Spleen (tissue), 11 donors: ENCODE measurements at regions not wholly inside any gene's neighbourhood (a gene's known extent, or its start where the extent isn't known, plus 50 kb on each side); places are given as distances from the start of the nearest gene placed in this dataset.
A peak's percentile ranks its signal among the peaks of the same experiment; 100 is the strongest.

ENCODE experiments used
- DNase-seq: peaks from one replicate; pipeline ENCODE4 v3.0.0-alpha.2; 2020
- H3K27ac ChIP-seq, 8 donors: fragments of 200-600 bp; sonication (generic) in 7 of 8; 1 replicate in 4 of 8; 2 replicates in 4 of 8; pipeline versions ENCODE4 v1.5.0 to v1.8.0; 2016 to 2021; ENCODE audit warnings: inconsistent platforms in 4 of 8, mild to moderate bottlenecking in 4 of 8, moderate library complexity in 1 of 8
- H3K27me3 ChIP-seq, 7 donors: fragments of 200-600 bp; sonication (generic) in 6 of 7; replicated peaks in 1 of 7; 1 replicate in 4 of 7; 2 replicates in 3 of 7; pipeline versions ENCODE4 v1.5.0 to v1.8.0; 2016 to 2021; ENCODE audit warnings: inconsistent platforms in 3 of 7, mild to moderate bottlenecking in 1 of 7
- H3K36me3 ChIP-seq, 6 donors: fragments of 200-600 bp; sonication (generic) in 5 of 6; 1 replicate in 4 of 6; 2 replicates in 2 of 6; pipeline versions ENCODE4 v1.5.0 to v1.8.0; 2016 to 2021; ENCODE audit warnings: inconsistent platforms in 2 of 6
- H3K4me1 ChIP-seq, 6 donors: fragments of 200-600 bp; sonication (generic) in 5 of 6; 1 replicate in 3 of 6; 2 replicates in 3 of 6; pipeline versions ENCODE4 v1.5.0 to v1.8.0; 2016 to 2021; ENCODE audit warnings: inconsistent platforms in 3 of 6
- H3K4me3 ChIP-seq, 8 donors: fragments of 200-600 bp; sonication (generic) in 7 of 8; 1 replicate in 4 of 8; 2 replicates in 4 of 8; pipeline versions ENCODE4 v1.5.0 to v1.8.0; 2016 to 2021; ENCODE audit warnings: inconsistent platforms in 4 of 8, mild to moderate bottlenecking in 4 of 8, moderate library complexity in 2 of 8
- H3K9me3 ChIP-seq, 8 donors: fragments of 200-600 bp; sonication (generic) in 7 of 8; 1 replicate in 4 of 8; 2 replicates in 4 of 8; pipeline versions ENCODE4 v1.5.0 to v1.8.0; 2016 to 2021; ENCODE audit warnings: inconsistent platforms in 4 of 8
- POLR2A ChIP-seq, 3 donors: fragments of 450-650 bp; IDR thresholded peaks; one replicate each; pipeline ENCODE4 v1.5.1; 2017; ENCODE audit warnings: antibody characterized with exemption in 3 of 3, mild to moderate bottlenecking in 1 of 3
- POLR2AphosphoS5 ChIP-seq, 3 donors: sonication (generic); formaldehyde crosslinking; IDR thresholded peaks; one replicate each; pipeline ENCODE4 v1.5.1; 2017; ENCODE audit warnings: antibody characterized with exemption in 3 of 3
- WGBS, 5 donors: extraction: QIAGEN DNeasy Blood & Tissue Kit in 3 of 5; methylation state at CpG; one replicate each; pipeline versions ENCODE4 v1.1.5 to v1.1.7; 2013 to 2018; 5-methylcytosine and 5-hydroxymethylcytosine counted together
- intact Hi-C: fragments of 100-400 bp; cut with DNase I; formaldehyde crosslinking; loops from one replicate; pipeline ENCODE4 v1.15.0; 2023; ENCODE audit warnings: low total_unique reads
- TF ChIP-seq, protein P1 (sequence below), 11 experiments: fragments of 200-600 bp in 7 of 11; fragments of 450-650 bp in 4 of 11; sonication (generic) in 4 of 11; IDR thresholded peaks in 8 of 11; conservative IDR thresholded peaks in 3 of 11; 1 replicate in 7 of 11; 2 replicates in 4 of 11; pipeline versions ENCODE4 v1.4.0 to v1.8.0; 2016 to 2021; ENCODE audit warnings: antibody characterized with exemption in 11 of 11, inconsistent platforms in 4 of 11, mild to moderate bottlenecking in 1 of 11
- donor health status: healthy with polysubstance abuse.
- donor health status: DM: no; HTN: no; CAD: no; lungs with moderate emphysema.
- donor health status: DM: no; HTN: no; CAD: no.
- donor health status: Bipolar disorder and iron deficiency.
- donor health status: healthy.
- donor health status: DM: no; HTN: no; CAD: no.
- donor health status: DM: yes; HTN: yes; CAD: no.

DNA sequence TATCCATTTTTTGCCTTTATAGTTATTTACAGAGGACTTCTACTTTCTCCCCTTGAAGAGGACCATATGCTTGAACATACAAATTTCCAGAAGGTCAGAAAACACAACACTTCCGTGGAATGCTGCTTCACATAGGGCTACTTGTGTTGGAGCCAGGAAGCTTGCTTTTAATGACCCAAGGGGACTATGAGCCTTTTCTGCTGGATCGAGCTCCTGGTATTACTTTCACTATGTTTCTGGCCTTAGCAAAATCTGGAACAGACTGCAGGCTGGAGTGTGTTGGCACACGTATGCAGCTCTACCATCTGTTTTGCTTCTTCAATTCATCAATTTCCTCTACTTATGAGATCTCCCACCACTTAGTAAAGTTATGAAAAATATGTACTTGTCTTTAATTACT lies 69.3 kb upstream of the CBLB start:
- H3K4me3 ChIP-seq, result peak overlapping the region in 1 of 8 donors; percentile 21
- peak overlapping the region in 5 of 8 donors; percentile 2 to 54 (median 23) for H3K27ac ChIP-seq
- 35 to 63% (median 47%) methylated on average over 3 of the region's 3 CpGs for WGBS, 5 donors
- H3K4me1 ChIP-seq, result peaks cover 0 to 18% (median 11%) of the 10 kb centered on the region in 6 donors
- TF ChIP-seq, protein P1, sequence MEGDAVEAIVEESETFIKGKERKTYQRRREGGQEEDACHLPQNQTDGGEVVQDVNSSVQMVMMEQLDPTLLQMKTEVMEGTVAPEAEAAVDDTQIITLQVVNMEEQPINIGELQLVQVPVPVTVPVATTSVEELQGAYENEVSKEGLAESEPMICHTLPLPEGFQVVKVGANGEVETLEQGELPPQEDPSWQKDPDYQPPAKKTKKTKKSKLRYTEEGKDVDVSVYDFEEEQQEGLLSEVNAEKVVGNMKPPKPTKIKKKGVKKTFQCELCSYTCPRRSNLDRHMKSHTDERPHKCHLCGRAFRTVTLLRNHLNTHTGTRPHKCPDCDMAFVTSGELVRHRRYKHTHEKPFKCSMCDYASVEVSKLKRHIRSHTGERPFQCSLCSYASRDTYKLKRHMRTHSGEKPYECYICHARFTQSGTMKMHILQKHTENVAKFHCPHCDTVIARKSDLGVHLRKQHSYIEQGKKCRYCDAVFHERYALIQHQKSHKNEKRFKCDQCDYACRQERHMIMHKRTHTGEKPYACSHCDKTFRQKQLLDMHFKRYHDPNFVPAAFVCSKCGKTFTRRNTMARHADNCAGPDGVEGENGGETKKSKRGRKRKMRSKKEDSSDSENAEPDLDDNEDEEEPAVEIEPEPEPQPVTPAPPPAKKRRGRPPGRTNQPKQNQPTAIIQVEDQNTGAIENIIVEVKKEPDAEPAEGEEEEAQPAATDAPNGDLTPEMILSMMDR (IDR thresholded peaks at IDR 0.05 in 8 of 11, conservative IDR thresholded peaks at IDR 0.05 in 3 of 11), result no peak
- no peak for TF ChIP-seq POLR2A (IDR thresholded peaks at IDR 0.05)
- TF ChIP-seq POLR2AphosphoS5 (IDR thresholded peaks at IDR 0.05), result no peak
- no peaks in the 10 kb centered on the region for H3K9me3 ChIP-seq
- H3K27me3 ChIP-seq, result no peaks in the 10 kb centered on the region
- intact Hi-C loops, result no loop called here
- no peaks in the 10 kb centered on the region for H3K36me3 ChIP-seq
- no peak for DNase-seq

DNA sequence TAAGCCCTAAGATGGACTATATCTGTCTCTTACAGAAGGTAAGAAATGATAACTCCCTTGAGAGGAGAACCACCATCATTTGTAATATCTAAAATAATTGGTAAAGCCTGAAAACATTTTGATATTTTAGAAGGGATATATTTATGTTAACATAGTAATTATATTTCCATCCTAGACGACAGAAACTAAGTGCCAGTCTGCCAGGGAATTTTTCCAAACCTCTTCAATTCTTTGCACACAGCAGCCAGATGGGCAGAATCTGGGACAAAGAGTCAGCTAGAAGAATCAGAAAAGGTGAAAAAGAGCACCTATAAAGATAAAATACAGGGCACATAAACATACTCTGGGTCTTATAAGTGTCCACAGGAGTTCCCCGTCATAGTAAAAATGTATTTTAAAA lies 70.0 kb upstream of the CBLB start:
- Histone ChIP-seq H3K9me3 (no peaks in the 10 kb centered on the region), H3K4me3 (no peak overlapping the region), H3K36me3 (no peaks in the 10 kb centered on the region), H3K27ac (peak overlapping the region in 2 of 8 donors; percentile 38 to 54), H3K27me3 (no peaks in the 10 kb centered on the region), H3K4me1 (peaks cover 0 to 18% (median 11%) of the 10 kb centered on the region in 6 donors)
- DNase-seq, result no peak
- intact Hi-C loops, result no loop called here
- 71 to 83% (median 79%) methylated on average over 2 of the region's 2 CpGs for WGBS, 5 donors
- TF ChIP-seq, protein P1 (IDR thresholded peaks at IDR 0.05 in 8 of 11, conservative IDR thresholded peaks at IDR 0.05 in 3 of 11), result no peak
- TF ChIP-seq POLR2AphosphoS5 (IDR thresholded peaks at IDR 0.05), result no peak
- TF ChIP-seq POLR2A (IDR thresholded peaks at IDR 0.05), result no peak

DNA sequence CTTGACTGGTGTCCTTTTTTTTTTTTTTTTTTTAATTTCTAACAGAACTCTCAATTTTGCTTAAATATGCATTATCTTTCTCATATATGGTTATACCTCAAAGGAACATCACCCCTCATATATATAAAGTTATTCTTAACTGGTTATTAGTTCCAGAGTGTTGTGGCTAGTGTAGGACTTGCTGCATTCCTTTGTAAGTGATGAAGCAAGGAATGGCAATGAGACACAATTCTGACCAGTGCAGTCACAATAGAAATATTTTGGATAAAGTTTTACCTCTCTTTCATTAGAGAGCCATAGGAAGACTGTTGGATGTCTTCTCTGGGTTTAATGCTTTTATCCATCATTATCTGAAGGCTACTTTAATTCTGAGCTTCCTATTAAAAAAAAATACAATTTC lies 75.5 kb upstream of the CBLB start:
- H3K27me3 ChIP-seq, result no peaks in the 10 kb centered on the region
- intact Hi-C loops, result no loop called here
- TF ChIP-seq, protein P1 (IDR thresholded peaks at IDR 0.05 in 8 of 11, conservative IDR thresholded peaks at IDR 0.05 in 3 of 11), result no peak
- TF ChIP-seq POLR2AphosphoS5 (IDR thresholded peaks at IDR 0.05) (no peak), POLR2A (IDR thresholded peaks at IDR 0.05) (no peak)
- no peaks in the 10 kb centered on the region for H3K9me3 ChIP-seq
- no peak overlapping the region for H3K4me3 ChIP-seq
- no peaks in the 10 kb centered on the region for H3K36me3 ChIP-seq
- peaks cover 0 to under 1% (median 0%) of the 10 kb centered on the region in 6 donors for H3K4me1 ChIP-seq
- DNase-seq, result no peak
- H3K27ac ChIP-seq, result no peak overlapping the region

DNA sequence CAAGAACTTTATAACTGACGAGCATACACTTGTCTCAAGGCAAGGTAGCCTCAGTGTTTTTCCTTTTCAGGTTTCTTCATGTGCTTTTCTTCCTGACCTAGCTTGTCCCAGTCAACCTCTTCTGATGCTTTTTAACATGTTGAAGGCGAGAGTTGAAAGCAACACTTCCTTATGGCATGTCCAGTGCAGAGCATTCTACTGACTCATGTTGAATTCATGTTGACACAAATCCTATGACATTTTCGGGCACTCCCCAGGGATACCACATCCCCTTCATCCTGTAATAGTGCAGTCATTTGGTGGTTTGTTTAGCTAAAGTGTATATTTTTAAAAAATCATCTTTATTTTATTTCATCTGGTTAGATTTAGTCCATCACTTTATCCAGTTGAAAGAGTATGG lies 75.9 kb upstream of the CBLB start:
- Histone ChIP-seq H3K4me1 (no peaks in the 10 kb centered on the region), H3K27ac (no peak overlapping the region), H3K36me3 (no peaks in the 10 kb centered on the region), H3K27me3 (no peaks in the 10 kb centered on the region), H3K9me3 (no peaks in the 10 kb centered on the region), H3K4me3 (no peak overlapping the region)
- intact Hi-C loops, result no loop called here
- TF ChIP-seq, protein P1 (IDR thresholded peaks at IDR 0.05 in 8 of 11, conservative IDR thresholded peaks at IDR 0.05 in 3 of 11), result no peak
- TF ChIP-seq POLR2A (IDR thresholded peaks at IDR 0.05) (no peak), POLR2AphosphoS5 (IDR thresholded peaks at IDR 0.05) (no peak)
- DNase-seq, result no peak
- 83 to 96% (median 90%) methylated on average over 3 of the region's 3 CpGs for WGBS, 5 donors
